ENCODE measurements at regions not wholly inside any gene's neighbourhood (a gene's known extent, or its start where the extent isn't known, plus 50 kb on each side); places are given as distances from the start of the nearest gene placed in this dataset.

GRCh38 chr2:80863147-80863714 lies 558.7 kb upstream of the LRRTM1 start:
- DNase-seq = no peak

DNA sequence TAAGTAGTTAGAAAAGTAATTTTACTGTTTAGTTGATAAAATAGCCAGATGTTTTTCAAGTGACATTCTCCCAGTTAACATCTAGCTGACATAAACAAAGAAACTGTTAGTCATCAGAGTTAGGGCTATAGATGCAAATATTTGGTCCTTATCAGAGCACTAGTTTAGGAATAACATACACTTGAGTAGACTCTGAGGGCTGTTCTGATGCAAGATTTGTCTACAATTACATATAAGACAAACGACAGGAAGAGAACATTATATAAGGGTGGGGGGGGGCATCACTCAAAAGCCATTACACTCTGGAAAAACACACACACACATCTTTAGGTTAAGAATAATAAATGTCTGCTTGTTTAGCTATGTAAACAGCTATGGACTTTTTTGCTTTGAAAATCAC lies 554.4 kb upstream of the LRRTM1 start:
- no peak for DNase-seq

DNA sequence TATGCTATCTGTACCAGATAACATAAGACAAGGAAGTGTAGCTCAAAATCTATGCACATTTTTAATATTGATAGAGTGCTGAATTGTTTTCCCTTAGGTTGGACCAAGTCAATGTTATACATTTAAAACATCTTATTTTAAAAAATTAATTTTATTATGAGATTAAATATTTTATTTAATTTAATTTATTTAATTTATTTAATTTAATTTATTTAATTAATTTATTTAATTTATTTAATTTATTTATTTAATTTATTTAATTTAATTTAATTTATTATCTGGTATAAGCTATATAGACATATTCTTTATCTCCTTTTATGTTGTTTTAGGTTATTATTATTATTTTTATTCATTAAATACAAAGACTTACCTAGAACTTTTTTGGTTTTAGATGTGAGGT lies 551.7 kb upstream of the LRRTM1 start:
- no peak for DNase-seq

DNA sequence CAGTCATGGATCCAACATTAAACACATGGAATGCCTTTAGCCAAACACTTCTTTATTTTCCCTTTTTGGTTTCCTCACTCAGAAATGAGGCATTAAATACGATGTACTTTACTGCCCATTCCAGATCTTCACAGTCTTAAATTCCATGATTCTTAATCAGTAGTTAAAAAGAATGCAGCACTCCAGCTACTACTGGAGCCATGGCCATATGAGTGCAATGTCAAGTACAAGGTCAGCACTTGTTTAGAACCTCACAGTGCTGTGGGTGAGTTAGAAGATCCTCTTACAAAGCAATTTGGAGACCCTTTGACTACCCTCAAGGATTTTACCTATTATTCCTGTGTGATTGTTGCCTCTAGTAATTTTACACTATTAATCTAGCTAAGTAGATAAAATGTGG lies 550.3 kb upstream of the LRRTM1 start:
- no peak for DNase-seq

DNA sequence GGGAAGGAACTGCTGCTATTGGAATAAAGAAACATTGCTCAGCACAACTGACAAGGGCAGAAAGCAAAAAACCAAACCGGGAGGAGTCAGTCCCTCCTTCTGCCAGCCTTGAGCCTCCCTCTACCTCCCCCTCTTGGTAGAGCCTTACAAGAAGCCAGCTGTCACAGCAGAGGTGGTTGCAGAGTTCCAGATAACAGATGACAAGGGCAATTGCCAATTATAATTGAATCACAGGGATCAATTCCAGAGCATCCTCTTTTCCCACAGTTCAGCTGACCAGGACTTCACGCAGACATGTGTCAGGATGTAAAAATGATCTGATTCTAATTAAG lies 548.2 kb upstream of the LRRTM1 start:
- DNase-seq = no peak

GRCh38 chr2:80852079-80852807 lies 547.7 kb upstream of the LRRTM1 start:
- no peak for DNase-seq

DNA sequence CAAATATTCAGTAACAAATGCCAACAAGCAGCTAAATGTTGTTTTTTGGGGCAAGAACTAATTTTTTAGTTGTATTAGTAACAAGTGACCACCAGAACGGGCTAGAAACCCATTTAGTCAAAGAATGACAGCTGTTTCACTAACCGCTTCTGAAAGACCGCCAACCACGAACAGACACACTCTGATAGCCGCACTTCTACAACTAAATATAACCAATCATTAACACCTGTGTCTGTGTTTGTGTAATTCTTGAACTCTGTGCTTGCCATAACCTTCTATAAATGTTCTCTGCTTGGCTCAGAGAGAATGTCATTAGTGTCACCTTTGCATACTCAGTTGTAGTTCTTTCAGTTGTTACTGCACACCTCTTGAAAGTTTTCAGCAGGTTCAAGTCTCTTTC lies 526.3 kb upstream of the LRRTM1 start:
- no peak for DNase-seq

DNA sequence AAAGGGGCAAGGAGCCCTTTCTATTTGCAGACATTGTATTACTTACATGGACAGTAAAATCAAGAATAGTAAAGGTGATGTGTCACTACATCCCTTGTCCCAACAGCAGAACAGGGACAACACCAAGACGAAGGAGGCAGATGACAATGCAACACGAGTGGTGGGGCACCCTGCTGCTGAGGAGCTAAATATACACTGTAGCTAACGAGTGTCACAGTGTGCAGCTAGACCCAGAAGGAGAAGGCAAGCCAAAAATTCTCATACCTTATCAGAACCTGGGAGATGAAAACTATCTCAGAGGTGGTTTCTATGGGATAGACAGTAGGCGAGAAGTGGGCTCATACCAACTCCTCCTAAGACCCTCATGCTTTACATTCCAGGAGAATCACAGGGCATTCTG lies 518.4 kb upstream of the LRRTM1 start:
- DNase-seq = no peak

GRCh38 chr2:80815259-80815658 lies 510.7 kb upstream of the LRRTM1 start:
- no peak for DNase-seq

DNA sequence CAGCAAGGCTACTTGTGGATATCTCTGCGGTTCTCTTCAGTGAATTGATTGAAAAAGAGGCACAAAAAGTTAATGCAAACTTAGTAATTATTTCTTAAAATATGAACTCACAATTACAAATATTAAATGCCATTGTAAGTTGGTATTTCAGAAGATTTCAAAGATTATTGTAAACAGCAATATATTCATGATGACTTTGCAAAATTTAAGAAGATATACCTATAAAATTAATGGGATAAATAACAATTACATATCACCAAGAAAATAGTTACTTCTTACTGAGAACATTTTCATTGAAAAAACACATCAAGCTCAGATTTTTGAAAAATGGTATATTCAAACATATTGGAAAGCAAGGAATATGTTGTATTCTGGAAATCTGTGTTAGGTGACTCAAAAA lies 482.0 kb upstream of the LRRTM1 start:
- DNase-seq = no peak

DNA sequence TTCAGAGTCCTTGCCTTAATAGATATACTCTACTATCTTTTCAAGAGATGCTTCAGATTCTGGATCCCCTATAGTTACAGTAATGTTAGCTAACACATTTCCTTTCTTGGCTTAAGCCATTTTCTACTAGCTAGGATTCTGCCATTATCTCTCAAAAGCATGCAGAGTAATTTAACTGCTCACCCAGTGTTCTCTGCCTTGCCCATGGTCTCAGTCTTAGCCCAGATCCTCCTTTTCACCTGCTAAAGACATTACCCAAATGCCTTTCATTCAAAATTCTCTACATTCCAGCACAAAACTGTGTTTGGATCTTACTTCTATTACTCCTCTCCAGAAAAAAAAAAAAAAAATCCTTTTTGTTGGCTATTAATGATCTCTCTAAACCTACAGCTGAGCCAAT lies 474.2 kb upstream of the LRRTM1 start:
- no peak for DNase-seq

DNA sequence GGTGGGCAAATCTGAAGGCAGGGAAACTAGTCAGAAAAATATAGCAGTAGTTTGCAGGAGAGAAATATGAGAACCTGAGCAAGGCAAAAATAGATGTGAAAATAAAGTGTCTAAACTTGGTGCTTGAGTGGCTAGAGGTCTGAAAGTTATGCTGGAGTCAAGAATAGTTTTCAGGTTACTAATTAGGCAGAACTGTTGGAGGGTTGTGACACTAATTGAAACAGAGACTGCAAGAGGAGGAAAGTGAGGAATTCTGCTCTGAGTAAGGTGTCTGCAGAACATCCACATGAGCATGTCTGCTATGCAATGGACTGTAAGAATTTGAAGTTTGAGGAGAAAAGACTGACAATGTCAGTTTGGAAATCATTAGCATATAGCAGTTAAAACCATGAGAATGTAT lies 444.0 kb upstream of the LRRTM1 start:
- DNase-seq = no peak

DNA sequence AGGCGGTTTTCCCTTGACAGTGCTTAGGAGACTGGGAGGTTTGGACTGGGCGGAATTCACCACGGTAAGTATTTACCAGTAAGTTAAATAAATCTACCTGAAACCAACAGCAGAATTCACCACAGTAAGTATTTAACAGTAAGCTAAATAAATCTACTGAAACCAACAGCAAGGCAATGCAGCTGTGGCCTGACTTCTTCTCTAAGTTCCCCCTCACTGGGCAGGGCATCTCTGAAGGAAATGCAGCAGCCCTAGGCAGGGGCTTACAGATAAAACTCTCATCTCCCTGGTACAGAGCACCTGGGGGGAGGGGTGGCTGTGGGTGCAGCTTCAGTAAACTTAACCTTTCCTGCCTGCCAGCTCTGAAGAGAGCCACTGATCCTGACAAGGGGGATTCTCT lies 432.5 kb upstream of the LRRTM1 start:
- DNase-seq = no peak

DNA sequence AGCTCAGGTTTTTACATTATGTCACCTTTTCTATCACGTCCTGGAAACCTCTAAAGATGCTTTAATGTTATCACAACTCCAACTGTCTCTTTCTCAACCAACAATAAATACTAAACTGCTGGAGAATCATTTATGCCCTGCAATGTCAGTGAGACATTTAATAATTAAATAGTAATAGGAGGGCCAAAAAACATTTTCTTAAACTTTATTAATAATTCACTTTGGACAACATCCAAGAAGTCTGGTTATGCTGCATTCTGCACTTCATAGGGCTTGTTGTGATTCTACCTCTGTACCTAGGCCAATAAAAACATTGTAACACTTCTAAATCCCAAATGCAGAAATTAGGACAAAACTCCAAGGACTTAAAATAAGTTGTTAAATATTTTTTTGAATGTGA lies 420.4 kb upstream of the LRRTM1 start:
- DNase-seq = no peak

- no peak for DNase-seq
Observed at GRCh38 chr2:80722803-80723202, 418.3 kb upstream of the LRRTM1 start.

GRCh38 chr2:80719607-80720006 lies 415.1 kb upstream of the LRRTM1 start:
- DNase-seq = no peak

DNA sequence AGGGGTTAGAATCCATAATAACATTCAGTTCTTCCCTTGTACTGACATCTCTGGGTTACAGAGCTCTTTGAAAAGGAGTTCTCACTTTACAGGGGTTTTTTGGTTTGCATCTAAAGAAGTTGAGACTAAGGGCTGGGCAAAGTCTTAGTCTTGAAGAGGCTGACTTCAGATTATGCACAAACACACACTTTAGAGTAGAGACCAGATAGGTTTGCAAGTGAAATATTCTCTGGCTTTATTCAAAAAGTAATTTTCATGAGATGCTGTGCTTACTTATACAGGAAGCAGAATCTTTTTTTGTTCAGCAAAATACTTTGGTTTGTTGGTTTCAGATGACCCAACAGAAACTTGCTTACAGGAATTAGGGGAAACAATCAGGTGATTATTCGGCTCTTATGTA lies 410.9 kb upstream of the LRRTM1 start:
- DNase-seq = no peak

- no peak for DNase-seq
Observed at GRCh38 chr2:80711915-80712314, 407.4 kb upstream of the LRRTM1 start.

DNA sequence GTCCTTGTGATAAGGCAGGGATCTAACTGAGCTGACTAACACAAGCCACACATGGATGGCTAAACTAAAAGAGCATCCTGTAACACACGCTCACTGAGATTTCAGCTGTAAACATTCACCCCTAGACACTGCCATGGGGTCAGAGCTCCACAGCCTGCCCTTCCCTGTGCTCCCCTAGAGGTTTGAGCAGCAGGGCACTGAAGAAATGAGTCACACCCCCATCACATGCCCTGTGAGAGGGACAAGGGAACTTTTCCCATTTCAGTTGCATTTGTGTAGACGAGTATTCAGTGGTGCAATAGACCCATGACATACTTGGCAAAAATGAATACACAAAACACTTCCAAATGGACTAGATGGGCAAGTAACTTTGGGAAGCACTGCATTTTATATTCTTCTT lies 402.4 kb upstream of the LRRTM1 start:
- DNase-seq = no peak

DNA sequence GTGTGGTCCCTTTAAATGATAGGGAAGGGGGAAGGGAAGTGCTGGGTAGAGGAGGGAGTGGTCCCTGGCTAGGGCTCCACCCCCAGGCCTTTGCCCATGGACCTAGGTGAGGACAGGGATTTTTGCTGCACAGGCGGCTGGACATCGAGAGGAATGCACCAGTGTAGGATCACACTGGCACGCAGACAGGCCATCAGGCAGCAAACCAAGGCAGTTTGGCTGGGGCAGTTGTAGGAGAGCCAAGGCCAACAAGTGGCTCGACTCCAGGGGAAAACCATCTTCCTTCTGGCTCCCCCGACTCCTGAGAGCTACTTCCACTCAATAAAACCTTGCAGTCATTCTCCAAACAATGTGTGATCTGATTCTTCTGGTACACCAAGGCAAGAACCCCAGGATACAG lies 402.0 kb upstream of the LRRTM1 start:
- DNase-seq = no peak

DNA sequence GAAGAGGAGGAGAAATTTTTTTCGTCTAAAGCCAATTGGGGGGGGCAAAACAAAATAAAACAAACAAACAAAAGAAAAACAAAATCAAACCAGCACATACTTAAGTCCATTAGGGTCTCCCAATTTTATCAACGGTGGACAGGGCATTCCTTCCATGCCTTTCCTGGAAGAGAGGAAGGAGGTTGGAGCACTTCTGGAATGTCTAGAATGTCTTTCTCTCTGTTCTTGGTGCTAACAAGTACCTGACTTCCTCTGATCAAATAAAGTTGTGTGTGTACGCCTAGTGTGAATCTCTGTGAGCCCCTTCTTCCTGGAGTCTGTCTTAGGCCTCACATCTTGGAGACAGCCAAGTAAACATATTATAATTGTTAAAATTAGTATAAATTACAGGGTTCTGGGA lies 399.0 kb upstream of the LRRTM1 start:
- DNase-seq = no peak

GRCh38 chr2:80700961-80701360 lies 396.4 kb upstream of the LRRTM1 start:
- DNase-seq = no peak

All from activated CD4-positive, alpha-beta T cell treated with anti-CD3 and anti-CD28 coated beads for 1 hour (primary cell).